Fibroblast of skin of right quadriceps (primary cell): ENCODE measurements at regions not wholly inside any gene's neighbourhood (a gene's known extent, or its start where the extent isn't known, plus 50 kb on each side); places are given as distances from the start of the nearest gene placed in this dataset.
A peak's percentile ranks its signal among the peaks of the same experiment; 100 is the strongest.

ENCODE experiments used
- DNase-seq: peaks from one replicate; pipeline ENCODE4 v3.0.0-alpha.2; 2013

DNA sequence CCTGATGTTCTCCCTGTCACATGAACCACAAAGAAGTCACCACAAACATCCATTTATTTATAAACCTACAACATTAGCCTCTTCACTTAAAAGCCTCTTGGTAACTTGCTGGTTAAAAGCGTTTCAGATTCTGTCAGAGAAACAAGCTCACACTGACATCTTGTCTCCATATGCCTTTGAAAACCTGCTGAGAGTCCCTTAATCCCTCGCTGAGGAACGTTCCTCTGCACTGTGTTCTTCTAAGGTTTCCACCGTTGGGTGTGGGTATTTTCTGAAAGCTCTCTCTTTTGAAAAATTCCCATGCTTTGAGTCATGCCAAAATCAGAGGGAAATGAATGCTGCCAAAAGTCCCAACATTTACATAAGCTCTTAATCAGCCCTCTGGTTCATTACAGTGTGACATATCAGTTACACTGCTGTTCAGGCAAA, 149.8 kb downstream of the CCDC34 start:
- peak; percentile 99 for DNase-seq

DNA sequence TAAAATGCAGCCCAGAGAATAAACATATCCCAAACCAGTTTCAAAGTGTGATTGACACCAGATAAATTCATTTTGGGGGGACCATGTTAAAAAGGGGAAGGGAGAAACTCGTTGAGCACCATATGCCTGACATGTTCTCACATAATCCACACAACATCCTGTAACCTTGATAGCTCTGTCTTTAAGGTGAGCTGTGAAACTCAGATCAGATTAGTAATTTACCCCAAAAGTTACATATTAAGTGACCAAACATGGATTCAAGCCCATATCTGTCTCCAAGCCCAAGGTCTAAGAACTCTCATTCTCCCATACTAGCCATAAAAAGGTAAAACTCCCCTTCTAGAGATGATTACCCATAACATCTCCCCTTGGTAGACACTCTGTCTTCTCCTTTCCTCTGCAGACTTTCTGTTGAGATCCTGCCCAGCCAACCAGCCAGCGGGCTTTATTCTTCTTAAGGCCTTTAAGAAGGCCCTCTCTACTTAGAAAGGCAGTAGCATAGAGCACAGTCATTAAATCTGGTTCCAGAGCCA, 150.7 kb downstream of the CCDC34 start:
- no peak for DNase-seq

DNA sequence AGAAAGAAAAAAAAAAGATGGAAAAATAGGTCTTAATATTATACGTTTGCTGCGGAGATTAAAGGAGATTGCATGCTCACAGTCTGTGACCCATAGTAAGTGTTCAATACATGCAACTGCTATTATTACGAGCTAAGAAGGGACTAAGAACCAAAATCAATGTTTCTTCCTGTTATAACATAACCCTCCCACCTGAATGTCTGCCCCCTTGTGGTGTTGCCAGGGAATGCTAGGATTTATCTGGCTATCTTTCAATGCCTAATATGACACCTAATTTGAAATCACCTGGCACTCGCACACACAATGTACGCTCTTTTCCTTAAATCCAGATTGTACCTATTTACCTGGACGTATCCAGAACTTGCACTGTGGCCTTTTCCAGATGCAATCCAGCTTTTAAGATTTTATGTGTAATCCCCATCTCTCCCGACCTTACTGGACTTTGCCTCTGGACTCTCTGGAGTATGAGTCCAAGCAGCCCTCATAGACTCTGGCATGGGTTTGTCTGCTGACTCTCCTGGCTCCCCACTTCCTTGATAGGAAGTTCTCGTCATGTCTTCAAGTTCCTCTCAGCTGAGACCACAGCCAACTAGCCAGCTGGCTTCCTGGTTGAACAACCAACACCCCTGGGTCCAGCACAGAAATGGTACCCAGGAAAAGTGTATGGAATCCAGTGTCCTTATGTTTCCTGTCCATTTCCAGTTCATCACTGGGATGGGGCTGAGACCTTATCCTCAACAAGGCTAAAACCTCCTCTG, 151.5 kb downstream of the CCDC34 start:
- DNase-seq, result no peak

DNA sequence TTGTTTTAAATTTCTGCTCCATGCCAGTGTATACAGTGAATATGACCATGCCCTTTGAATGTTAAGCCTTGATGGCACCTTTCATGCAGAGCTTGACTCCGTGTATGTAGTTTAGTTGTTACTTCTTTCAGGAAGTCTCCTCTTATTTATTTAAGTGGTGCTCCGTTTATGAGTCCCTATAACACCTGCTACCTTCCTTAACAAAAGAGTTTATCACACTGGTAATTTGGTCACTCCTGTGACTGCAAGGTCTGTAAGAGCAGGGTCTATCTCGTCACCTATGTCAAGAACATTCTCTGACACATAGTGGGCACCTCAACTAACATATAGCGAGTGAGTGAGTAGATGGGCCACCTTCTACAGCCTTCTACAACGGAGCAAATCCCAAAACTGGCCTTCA, 152.5 kb downstream of the CCDC34 start:
- DNase-seq, result no peak

DNA sequence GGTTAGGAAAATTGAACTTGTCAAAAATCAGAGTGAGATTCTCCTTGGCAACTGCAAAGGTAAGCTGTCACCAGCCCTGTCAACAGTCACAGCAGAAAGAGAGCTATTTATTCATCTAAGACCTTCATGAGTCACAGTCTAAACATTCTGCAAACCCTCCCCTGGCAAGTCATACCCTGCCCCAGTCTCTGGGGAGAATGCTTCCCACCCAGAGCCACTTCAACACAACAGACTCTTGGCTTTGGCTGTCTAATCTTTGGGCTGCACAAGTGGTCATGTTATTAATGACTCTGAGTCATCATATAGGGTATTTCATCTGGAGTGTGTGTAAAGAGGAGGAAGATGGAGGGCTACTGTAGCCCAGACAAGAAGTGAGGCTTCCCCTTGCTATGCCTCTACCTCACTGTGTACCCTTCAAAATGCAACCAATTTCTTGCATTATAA, 153.4 kb downstream of the CCDC34 start:
- peak; percentile 99 for DNase-seq

DNA sequence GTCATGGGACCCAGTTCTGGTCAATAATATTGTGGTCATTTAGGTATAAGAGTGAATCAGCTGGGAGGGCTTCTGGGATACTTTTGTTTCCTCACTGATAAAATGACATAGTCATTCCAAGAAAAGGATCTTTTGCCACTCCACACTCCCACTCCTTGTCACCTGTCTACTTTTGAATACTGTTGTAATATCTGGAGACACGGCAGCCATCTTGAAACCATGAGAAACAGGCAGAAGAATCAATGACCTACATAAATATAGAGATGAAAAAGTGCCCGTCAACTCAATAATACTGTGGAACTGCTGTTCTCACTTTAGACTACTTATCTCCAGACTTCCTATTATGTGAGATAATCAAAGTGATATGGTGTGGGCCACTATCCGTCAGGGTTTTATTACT, 154.2 kb downstream of the CCDC34 start:
- no peak for DNase-seq

DNA sequence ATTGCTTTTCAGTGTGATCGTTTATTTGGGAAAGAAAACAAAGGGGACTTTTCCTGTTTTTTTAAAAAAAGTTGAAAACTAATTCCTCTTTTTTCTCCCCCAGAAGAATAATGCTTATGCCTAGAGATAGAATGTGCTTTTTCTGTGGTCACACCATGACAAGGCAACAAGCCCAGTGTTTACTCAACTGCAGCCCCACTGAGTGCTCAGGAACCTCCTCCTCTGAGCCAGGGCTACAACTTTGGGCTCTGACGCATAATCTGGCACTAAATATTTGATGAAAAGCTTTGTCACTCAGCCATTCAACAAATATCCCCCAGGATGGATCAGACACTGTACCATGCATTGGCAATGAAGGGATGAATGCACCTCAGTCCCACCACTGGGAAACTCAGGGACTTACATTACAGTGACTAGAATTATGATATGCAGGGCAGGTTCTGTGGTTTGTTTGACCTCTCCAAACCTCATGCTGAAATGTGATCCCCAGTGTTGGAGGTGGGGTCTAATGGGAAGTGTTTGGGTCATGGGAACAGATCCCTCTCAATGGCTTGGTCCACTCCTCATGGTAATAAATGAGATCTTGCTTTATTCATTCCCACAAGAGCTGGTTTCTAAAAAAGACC, 155.9 kb downstream of the CCDC34 start:
- DNase-seq, result no peak

DNA sequence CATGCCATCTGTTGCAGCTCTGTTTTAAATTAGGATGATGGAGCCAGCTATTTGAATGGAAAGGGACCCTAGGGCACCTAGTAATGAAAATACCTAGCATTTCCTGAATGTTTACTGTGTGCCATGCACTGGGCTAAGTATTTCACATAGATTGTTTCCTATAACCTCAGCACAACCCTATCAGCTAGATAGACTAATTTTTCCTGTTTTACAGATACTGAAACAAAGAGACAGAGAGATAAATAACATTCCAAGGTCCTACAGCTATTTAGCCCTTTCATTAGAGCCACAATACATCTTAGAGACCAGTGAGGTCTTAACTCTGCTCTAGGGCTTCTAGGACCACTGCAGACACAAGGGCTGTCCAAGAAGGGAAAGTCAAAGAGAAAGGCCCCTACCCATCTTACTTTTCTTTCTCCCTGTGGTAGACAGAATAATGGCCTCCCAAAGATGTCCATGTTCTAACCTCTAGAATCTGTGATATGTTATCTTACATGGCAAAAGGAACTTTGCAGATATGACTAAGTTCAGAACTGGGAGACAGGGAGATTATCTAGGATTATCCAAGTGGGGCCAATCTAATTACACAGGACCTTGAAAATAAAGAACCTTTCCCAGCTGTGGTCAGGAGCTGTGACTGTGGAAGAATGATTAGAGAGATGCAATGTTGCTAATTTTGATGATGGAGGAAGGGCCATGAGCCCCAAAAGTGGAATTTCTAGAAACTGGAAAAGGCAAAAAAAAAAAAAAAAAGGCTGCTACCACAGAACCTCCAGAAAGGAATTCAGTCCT, 157.0 kb downstream of the CCDC34 start:
- peak; percentile 47 for DNase-seq

DNA sequence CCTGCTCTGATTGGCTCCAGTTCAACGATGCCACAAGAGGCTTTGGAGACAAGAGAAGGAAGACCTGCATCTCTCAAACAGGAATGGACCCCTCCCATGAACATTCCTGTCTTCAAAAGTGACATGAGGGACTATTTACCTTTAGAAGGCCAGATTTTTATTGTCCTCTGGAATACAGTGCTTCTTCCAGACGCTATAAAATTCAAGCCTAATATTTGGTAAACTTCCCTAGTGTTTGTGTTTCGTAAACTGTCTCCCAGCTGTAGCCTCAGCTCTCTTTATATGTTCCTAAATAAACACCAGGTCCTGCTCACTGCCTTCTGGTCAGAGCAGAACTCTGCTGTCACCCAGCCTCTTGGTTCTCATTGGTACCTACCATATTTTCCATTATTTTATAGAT, 157.8 kb downstream of the CCDC34 start:
- DNase-seq, result no peak

DNA sequence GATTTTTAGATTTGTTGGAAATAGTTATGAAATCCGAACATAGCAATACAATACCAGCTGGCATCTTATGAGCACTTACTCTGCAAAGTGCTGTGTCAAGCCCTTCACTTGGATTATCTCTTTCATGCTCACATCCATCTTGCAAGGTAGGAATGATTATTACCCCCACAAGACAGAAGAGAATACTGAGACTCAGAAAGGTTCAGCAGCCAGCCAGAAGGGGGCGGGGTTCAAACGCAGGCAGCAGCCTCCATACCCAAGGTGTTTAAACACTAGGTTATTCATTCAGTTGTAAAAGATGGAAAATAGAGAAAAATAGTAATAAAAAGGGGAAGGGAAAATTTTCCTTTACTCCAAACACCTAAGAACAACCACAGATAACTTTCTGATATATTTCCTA, 158.5 kb downstream of the CCDC34 start:
- no peak for DNase-seq

DNA sequence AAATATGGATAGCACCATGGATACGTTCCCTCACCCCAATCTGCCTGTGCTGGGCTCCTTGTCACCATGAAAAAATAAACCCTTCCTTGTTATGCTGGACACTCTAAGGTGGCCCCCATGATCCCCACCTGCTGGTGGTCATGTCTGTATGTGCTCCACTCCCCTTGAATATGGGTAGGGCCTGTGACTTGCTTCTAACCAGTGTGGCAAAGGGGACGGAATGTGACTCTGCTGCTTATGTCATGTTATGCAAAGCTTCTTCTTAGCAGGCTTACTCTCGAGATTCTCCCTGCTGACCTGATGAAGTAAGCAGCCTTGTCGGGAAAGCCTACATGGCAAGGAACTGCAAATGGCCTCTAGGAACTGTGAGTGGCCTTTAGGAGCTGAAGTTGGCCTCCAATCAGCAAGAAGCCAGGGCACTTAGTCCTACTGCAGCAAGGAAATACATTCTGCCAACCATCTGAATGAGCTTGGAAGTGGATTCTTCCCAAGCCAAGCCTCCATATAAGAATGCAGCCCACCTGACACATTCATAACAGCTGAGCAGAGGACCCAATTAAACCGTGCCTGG, 159.9 kb downstream of the CCDC34 start:
- DNase-seq, result no peak

DNA sequence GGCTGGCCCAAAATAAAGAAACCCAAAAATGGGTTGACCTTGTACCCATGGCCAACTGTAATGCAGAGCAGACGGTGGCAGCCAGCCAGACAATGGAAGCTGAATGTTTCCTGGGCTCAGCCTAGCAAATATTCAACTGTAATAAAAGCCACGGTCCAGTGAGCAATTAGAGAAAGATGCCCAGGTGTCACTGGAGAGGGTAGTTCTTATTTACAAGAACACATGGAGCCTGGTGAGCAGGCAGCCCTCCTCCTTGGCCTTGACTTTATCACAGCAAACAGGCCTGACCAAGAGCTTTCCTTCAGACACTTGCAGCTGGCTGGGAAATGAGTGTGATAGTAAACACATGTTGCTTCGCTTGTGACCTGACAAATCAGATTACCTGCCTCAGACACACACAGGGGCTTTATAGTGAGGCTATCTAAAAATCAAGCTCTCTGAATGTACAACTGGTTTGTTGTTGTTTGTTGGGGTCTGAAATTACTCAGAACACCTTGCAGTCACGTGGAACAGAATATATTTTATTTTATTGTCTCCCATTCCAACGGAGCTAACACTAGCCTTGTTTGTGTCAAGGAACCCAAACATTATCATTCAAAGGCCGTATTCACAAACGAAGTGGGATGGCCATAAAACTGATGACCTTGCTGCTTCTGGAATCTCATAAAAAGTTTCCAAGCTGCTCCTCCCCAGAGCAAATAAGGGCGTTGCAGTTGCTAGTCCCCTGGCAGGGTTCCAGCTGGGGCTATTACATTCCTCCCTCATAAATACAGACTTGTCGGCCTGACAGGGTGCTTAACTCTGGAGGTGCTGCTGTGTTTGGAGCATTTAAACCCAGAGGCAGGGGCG, 161.1 kb downstream of the BBOX1 start:
- DNase-seq, result peak; percentile 96

DNA sequence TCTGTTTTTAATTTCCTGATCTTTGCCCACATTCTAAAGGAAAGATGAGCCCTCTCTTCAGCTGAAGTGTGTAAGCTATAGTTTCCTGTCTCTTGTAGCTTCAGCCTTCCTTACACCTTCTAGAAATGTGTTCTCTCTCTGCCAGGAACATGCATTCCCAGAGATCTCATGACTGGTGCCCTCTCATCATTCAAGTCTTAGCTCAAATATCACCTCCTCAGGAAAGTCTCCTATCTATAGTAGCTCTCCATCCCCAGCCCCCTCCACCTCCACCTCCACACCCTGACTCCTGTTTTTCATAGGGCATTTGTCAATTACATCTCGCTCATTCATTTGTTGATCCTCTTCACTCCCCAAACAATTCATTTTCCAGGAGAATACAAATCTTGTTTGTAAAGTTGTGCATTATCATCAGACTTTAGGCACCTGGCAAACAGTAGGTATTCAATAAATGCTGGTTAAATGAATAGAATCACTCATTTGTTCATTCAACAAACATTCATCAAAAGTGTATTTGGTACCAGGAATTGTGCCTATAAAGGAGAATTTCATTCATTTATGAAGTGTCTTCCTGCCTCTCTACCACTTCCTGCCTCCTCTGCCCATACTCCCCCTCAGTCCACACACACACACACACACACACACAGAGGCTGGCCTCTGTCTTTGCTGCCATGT, 160.3 kb downstream of the BBOX1 start:
- DNase-seq, result no peak

DNA sequence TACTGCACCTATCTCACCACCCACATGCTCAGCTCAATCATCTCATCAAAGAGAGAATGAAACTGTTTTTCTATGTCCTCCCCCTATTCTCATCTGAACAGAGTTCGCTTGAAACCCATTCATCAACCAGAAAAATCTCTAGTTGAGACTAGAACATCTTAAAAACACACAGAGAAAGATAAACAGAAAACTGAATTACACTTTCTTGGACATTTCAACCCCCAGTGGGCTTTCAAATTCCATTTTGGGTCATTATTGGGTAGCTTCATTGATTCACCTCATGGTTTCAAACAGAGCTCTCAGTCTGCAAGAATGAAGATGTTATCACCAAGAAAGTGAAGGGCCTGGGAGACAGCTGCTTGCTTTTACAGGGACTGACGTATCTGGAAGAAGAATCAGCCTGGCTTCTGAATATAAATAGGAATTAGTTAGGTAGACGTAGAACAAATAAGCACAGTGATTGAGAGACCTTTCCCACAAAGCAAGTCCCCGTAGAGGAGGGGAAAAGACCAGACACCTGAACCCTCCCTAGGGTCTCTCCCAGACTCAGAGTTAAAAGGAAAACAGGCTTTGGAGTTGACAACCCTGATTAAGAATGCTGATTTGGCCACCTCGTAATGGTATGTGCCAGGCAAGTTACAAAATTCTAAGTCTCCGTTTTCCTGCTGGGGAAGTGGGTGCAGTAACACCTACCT, 155.7 kb downstream of the BBOX1 start:
- DNase-seq, result peak; percentile 79

DNA sequence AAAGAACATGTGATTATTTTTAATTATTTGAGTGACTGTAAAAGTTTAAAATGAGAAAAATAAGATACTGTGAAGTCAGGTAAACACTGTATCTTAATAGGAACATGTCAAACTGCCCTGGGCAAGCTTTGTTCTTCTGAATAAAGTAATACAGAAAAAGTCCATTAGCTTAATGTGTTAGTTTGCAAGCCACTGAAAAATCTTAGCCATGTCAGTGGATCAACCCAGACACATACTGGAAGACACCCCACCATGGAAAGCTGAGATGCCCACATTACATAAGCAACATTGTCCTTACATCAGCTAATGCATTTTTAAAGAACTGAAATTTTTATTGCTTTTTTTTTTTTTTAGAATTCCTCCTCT, 155.2 kb downstream of the BBOX1 start:
- no peak for DNase-seq

DNA sequence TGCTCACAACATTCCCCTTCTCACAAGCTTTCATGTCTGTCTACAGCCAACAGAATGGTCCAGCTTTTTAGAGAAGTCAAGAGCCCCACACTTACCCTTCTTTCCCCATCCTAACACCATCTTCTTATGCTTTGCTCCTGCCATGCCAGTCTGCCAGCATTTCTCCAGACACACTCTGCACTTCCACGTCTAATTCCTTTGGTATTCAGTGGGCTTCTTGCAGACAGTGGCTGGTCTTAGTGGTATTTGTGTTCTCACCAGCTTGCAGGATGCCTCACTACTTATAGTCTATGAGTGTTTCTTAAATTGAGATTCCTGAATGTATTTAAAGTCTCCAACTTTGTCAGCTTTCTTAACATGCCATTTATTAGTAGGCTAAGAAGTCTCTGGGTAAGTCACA, 154.4 kb downstream of the BBOX1 start:
- peak; percentile 57 for DNase-seq

DNA sequence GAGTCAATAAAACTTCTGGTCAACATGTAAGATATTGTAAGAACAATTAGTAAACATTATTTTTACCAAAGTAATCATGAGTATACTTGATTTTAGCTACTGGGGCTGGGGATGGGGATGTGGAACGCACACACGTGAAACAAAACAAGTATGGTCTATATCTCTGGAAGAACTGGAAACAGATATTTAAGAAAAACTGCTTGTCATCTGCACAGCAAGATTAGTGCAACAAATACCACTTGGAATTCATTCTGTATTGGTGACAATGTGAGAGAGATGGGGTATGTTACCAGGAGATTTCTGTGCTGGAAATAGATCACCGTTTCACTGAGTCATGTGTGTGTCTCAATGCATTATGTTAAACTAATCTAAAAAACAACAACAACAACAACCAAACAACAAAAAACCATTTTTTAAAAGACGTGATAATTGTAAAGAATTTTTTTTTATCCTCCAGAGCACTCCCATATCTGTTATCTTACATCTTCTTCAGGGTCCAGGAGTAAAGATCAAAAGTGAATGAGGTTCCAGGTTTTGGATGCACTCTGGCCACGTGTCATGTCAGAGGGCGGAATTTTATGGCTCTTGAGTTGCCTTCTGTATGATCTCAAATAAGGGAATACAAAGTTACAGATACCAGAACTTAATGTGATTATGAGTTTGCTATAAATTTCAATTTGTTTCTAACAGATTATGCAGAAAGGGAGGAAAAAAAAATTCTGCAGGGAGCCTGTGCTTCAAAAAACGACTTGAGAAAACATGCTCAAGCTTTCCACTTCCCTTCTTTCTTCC, 153.0 kb downstream of the BBOX1 start:
- no peak for DNase-seq

DNA sequence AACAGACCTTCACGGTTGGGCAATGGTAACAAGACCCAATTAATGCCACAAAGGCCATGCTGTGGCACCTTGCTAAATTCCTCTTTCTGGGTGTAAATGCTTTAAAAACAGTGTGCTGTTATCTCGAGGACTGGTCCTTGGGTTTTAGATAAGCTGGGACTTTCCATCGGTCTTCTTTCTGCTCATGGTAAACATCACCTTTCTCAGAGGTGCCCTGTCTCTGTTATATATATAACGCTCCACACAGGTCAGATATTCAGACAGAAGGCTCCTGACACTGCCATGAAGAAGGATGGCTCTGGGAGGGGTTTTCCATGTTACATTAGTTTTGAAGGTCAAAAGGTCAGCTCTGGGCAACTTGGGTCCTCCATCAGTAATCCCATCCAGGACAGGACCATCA, 151.6 kb downstream of the BBOX1 start:
- no peak for DNase-seq

DNA sequence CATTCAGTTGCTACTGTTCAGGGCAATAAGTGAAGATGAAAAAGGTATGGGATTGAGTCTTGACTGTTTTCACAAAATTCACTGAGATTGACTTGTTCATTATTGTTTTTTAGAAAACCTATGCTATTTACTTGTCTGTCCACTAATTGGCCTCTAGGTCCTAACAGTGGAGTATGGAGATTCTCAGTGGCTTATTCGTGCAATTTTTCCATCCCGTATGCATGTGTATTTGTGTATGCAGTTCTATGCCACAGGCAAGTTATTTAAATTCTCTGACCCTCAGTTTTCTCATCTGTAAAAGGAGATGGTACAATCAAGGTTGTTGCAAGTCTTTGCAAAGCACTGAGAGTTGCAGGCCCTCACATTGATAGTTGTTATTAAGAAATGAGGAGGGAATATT, 151.0 kb downstream of the BBOX1 start:
- DNase-seq, result no peak

DNA sequence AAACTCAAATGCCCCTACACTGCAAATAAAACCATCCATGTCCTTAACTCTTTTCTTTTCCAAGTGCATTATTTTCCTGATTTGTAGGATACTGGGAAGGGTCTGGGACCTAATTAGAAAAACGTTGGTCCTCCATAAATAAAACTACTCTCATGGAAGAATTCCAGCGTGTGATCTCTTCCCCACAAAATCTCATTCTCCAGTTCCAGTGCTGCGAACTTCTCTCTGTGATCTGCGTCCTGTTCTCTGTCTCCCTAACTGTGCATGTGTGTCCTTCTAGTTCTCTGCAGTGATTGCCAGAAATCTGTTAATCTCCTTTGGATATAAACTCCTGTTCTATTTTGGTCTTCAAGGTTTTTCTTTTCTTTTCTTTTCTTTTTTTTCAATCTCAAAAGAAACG, 148.1 kb downstream of the BBOX1 start:
- no peak for DNase-seq
